Activated CD4-positive, alpha-beta memory T cell treated with anti-CD3 and anti-CD28 coated beads for 36 hours (primary cell): ENCODE measurements at regions not wholly inside any gene's neighbourhood (a gene's known extent, or its start where the extent isn't known, plus 50 kb on each side); places are given as distances from the start of the nearest gene placed in this dataset.

Source experiments
- CTCF ChIA-PET: fragments of 350-600 bp; sonication (Branson Sonifier 250); formaldehyde crosslinking; loops from one replicate; lab custom pipeline; 2021; ENCODE audit warnings: antibody characterized with exemption, inconsistent platforms; lab: Charles Lee
- POLR2A ChIA-PET: fragments of 350-600 bp; sonication (Branson Sonifier 250); formaldehyde crosslinking; loops from one replicate; lab custom pipeline; 2021; ENCODE audit warnings: antibody characterized with exemption; lab: Charles Lee
- DNase-seq: peaks from one replicate; pipeline ENCODE4 v3.0.0-alpha.2; 2020
- H3K27ac Mint-ChIP-seq: one replicate; pipeline ENCODE4 v1.8.0; 2021; ENCODE audit warnings: mixed read lengths
- H3K27me3 Mint-ChIP-seq: one replicate; pipeline ENCODE4 v1.8.0; 2021; ENCODE audit warnings: mixed read lengths
- H3K36me3 Mint-ChIP-seq: one replicate; pipeline ENCODE4 v1.8.0; 2021; ENCODE audit warnings: mixed read lengths
- H3K4me1 Mint-ChIP-seq: one replicate; pipeline ENCODE4 v1.8.0; 2021; ENCODE audit warnings: low read depth, mixed read lengths
- H3K4me3 Mint-ChIP-seq: one replicate; pipeline ENCODE4 v1.8.0; 2021; ENCODE audit warnings: mild to moderate bottlenecking, mixed read lengths
- H3K9me3 Mint-ChIP-seq: one replicate; pipeline ENCODE4 v1.8.0; 2021; ENCODE audit warnings: mixed read lengths
- intact Hi-C: fragments of 100-400 bp; cut with micrococcal nuclease; formaldehyde crosslinking; loops from one replicate; pipeline ENCODE4 v1.15.1; 2023

- no peaks in the 10 kb centered on the region for H3K4me1 Mint-ChIP-seq
- H3K36me3 Mint-ChIP-seq = no peaks in the 10 kb centered on the region
- H3K27me3 Mint-ChIP-seq = peaks cover 1% of the 10 kb centered on the region
- CTCF ChIA-PET = no interaction called here
- H3K9me3 Mint-ChIP-seq = peaks cover 3% of the 10 kb centered on the region
- H3K4me3 Mint-ChIP-seq = no peak overlapping the region
- POLR2A ChIA-PET = no interaction called here
- DNase-seq = no peak
- intact Hi-C loops = no loop called here
- H3K27ac Mint-ChIP-seq = no peak overlapping the region
Observed at GRCh38 chr17:36869856-36870719, 67.2 kb upstream of the LHX1 start.

DNA sequence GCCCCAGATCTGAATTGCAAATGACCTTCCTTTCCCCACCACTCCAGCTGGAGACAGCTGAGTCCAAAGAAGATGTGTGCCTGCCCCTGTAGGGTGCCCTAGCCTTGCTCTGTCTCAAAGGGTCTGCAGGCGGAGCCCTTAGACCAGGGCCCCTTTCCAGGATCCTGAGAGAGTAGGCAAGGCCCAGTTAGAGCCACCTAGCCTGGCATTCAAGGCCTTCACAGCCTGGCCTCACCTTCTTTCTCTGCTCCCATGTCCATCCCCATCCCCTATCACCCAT is 66.6 kb upstream of the LHX1 start:
- no peak for DNase-seq
- no peaks in the 10 kb centered on the region for H3K4me1 Mint-ChIP-seq
- peaks cover 3% of the 10 kb centered on the region for H3K9me3 Mint-ChIP-seq
- CTCF ChIA-PET = no interaction called here
- no peak overlapping the region for H3K4me3 Mint-ChIP-seq
- no peaks in the 10 kb centered on the region for H3K36me3 Mint-ChIP-seq
- POLR2A ChIA-PET = no interaction called here
- H3K27me3 Mint-ChIP-seq = peaks cover 1% of the 10 kb centered on the region
- intact Hi-C loops = no loop called here
- H3K27ac Mint-ChIP-seq = no peak overlapping the region

- ChIA-PET POLR2A (no interaction called here), CTCF (interaction anchor here (0.6 kb wide), 2 partner anchors 566 to 900 kb away, joined by 3 read pairs; no protein-coding TSS in a partner anchor)
- DNase-seq = no peak
- intact Hi-C loops = no loop called here
- H3K27me3 Mint-ChIP-seq = peaks cover 10% of the 10 kb centered on the region
- no peak overlapping the region for H3K27ac Mint-ChIP-seq
- H3K9me3 Mint-ChIP-seq = peaks cover 3% of the 10 kb centered on the region
- peaks cover 5% of the 10 kb centered on the region for H3K4me1 Mint-ChIP-seq
- no peak overlapping the region for H3K4me3 Mint-ChIP-seq
- H3K36me3 Mint-ChIP-seq = no peaks in the 10 kb centered on the region
Observed at GRCh38 chr17:36875698-36876293, 61.5 kb upstream of the LHX1 start.

DNA sequence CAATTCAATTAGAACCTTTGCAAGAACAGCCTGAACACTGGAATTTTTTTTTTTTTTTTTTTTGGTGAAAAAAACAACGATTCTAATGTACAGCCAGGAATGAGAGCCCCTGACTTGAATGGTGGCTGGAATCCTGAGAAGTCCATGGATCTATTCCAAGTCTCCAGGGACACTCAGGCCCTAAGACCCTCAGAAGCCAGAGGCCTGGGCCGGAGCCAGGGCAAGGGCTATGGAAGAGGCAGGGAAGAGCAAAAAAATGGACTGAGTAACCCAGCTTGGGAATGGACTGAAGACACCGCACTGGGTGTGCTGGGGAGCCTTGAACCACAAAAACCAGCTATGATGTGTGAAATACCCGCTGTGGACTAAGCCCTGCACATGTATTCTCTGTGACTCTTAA is 60.3 kb upstream of the LHX1 start:
- ChIA-PET POLR2A (no interaction called here), CTCF (interaction anchor here (1.3 kb wide), 1 partner anchor 170 kb away, joined by 3 read pairs; no protein-coding TSS in a partner anchor)
- peaks cover 14% of the 10 kb centered on the region for H3K27me3 Mint-ChIP-seq
- peaks cover 9% of the 10 kb centered on the region for H3K9me3 Mint-ChIP-seq
- H3K4me3 Mint-ChIP-seq = no peak overlapping the region
- H3K36me3 Mint-ChIP-seq = no peaks in the 10 kb centered on the region
- peaks cover 5% of the 10 kb centered on the region for H3K4me1 Mint-ChIP-seq
- intact Hi-C loops = no loop called here
- no peak for DNase-seq
- H3K27ac Mint-ChIP-seq = no peak overlapping the region

GRCh38 chr17:36877771-36878170 is 59.5 kb upstream of the LHX1 start:
- Mint-ChIP-seq H3K4me1 (peaks cover 5% of the 10 kb centered on the region), H3K9me3 (peaks cover 11% of the 10 kb centered on the region), H3K36me3 (peaks cover 3% of the 10 kb centered on the region), H3K4me3 (no peak overlapping the region), H3K27ac (no peak overlapping the region), H3K27me3 (peaks cover 20% of the 10 kb centered on the region)
- DNase-seq = peak; percentile 22
- intact Hi-C loops = no loop called here
- ChIA-PET POLR2A (no interaction called here), CTCF (interaction anchor here (1.3 kb wide), 1 partner anchor 170 kb away, joined by 3 read pairs; no protein-coding TSS in a partner anchor)

DNA sequence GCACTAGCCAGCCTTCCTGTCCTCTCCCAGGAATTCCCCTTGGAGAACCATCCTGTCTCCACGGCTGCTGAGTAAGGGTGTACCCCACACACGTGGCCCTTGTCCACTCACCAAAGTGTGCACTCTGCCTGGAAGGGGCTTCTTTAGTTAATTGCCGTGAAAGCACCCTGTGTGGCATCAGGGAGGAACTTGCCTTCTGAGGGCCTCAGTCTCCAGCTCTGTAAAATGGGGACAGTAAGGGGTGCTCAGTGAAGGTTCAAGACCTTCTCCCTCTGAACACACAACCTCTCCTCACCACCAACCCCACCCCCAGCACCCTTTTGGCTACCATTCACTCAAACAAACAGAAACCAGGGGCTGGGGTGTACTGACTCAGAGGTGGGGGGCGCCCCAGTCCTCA is 59.1 kb upstream of the LHX1 start:
- Mint-ChIP-seq H3K27me3 (peaks cover 20% of the 10 kb centered on the region), H3K9me3 (peaks cover 11% of the 10 kb centered on the region), H3K36me3 (peaks cover 3% of the 10 kb centered on the region), H3K4me1 (peaks cover 5% of the 10 kb centered on the region), H3K27ac (no peak overlapping the region), H3K4me3 (no peak overlapping the region)
- ChIA-PET POLR2A (no interaction called here), CTCF (no interaction called here)
- intact Hi-C loops = no loop called here
- no peak for DNase-seq

- Mint-ChIP-seq H3K27me3 (peaks cover 22% of the 10 kb centered on the region), H3K4me1 (peaks cover 5% of the 10 kb centered on the region), H3K36me3 (peaks cover 3% of the 10 kb centered on the region), H3K4me3 (no peak overlapping the region), H3K9me3 (peaks cover 11% of the 10 kb centered on the region), H3K27ac (no peak overlapping the region)
- ChIA-PET POLR2A (no interaction called here), CTCF (no interaction called here)
- intact Hi-C loops = no loop called here
- no peak for DNase-seq
Observed at GRCh38 chr17:36879027-36879426, 58.2 kb upstream of the LHX1 start.

DNA sequence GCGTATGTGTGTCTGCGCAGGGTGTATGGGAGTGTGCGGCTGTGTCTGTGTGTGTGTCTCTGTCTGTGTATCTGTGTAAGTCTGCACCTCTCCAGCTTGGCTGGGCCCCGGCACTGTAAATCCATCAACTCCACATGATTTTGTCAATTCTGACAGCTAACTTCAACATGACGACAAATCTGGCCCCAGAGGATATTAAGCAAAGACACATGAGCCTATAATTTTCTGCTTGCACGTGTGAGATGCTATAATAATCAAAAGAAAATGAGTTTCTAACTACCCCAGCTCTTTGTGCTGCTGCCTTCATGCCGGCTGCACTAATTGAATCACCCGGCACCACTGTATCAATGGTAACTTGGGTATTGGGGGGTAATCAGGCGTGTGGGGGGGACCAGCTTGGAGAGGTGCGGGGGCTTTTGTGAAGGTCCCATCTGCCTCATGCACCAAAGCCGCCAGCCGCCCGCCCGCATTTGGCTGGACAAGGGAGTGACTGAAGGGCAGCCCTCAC is 57.6 kb upstream of the LHX1 start:
- H3K4me1 Mint-ChIP-seq = peaks cover 5% of the 10 kb centered on the region
- H3K4me3 Mint-ChIP-seq = no peak overlapping the region
- peaks cover 11% of the 10 kb centered on the region for H3K9me3 Mint-ChIP-seq
- CTCF ChIA-PET = no interaction called here
- intact Hi-C loops = no loop called here
- H3K36me3 Mint-ChIP-seq = peaks cover 3% of the 10 kb centered on the region
- H3K27ac Mint-ChIP-seq = no peak overlapping the region
- H3K27me3 Mint-ChIP-seq = peaks cover 25% of the 10 kb centered on the region
- no peak for DNase-seq
- POLR2A ChIA-PET = no interaction called here

DNA sequence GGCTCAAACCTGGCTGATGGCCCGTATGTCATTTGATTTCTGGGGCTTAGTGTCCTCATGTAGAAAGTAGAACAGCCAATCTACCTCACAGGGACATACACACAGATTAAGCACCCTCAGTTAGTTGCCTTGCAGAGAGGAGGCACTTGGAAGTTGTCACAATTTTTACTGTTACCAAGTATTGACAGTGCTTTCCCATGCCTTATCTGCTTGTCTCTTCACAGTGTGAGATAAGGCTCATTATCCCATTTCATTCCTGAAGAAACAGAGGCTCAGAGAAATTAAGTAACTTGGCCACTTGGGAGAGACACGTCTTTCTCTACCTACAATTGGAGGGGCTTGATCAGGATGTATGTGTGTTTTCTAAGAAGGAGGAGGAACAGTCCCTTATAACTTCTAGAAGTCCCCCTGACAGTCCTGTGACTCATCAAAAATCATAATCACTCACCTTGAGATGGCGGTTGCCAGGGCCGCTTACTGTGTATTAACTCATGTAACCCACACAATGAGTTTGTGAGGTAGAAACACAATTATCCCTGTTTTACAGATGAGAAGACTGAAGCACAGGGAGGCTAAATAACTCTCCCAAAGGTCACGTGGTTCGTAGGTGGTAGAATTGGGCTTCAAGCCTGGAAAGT is 56.9 kb upstream of the LHX1 start:
- peaks cover 11% of the 10 kb centered on the region for H3K9me3 Mint-ChIP-seq
- intact Hi-C loops = no loop called here
- peaks cover 29% of the 10 kb centered on the region for H3K27me3 Mint-ChIP-seq
- peaks cover 5% of the 10 kb centered on the region for H3K4me1 Mint-ChIP-seq
- H3K27ac Mint-ChIP-seq = no peak overlapping the region
- DNase-seq = peak; percentile 38
- H3K4me3 Mint-ChIP-seq = no peak overlapping the region
- CTCF ChIA-PET = no interaction called here
- H3K36me3 Mint-ChIP-seq = peaks cover 3% of the 10 kb centered on the region
- POLR2A ChIA-PET = no interaction called here

- H3K9me3 Mint-ChIP-seq = peaks cover 11% of the 10 kb centered on the region
- no peak overlapping the region for H3K4me3 Mint-ChIP-seq
- ChIA-PET POLR2A (no interaction called here), CTCF (no interaction called here)
- intact Hi-C loops = no loop called here
- H3K27ac Mint-ChIP-seq = no peak overlapping the region
- H3K36me3 Mint-ChIP-seq = peaks cover 3% of the 10 kb centered on the region
- H3K27me3 Mint-ChIP-seq = peaks cover 33% of the 10 kb centered on the region
- no peak for DNase-seq
- H3K4me1 Mint-ChIP-seq = peaks cover 5% of the 10 kb centered on the region
Observed at GRCh38 chr17:36881323-36881722, 56.0 kb upstream of the LHX1 start.

GRCh38 chr17:36884495-36885152 is 52.7 kb upstream of the LHX1 start:
- CTCF ChIA-PET = no interaction called here
- POLR2A ChIA-PET = no interaction called here

DNA sequence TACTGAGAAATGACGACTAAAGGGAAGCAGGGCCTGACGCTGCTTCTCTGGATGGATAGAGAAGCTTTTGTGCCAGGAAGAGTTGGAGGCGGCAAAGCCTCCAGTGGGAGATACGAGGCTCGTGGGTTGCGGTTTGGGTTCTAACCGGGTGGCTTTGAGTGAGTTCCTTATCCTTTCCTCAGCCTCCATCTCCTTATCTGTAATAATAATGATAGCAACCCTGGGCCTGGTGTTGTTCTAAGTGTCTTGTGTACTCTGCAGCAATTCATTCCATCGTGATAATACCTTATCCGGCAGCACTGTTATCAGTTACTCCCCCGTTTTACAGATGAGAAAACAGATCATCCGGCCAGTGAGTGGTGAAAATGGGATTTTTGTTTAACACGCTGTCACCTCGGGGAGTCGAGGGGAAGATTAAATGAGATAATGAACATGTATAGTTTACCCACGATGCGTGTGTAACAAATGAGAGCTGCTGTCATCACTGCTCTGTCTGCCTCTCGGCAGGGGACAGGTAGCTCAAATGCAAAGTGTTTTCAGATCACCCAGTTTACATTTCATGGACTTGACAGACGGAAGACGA is 52.0 kb upstream of the LHX1 start:
- ChIA-PET POLR2A (no interaction called here), CTCF (no interaction called here)
- H3K9me3 Mint-ChIP-seq = peaks cover 11% of the 10 kb centered on the region
- H3K36me3 Mint-ChIP-seq = peaks cover 3% of the 10 kb centered on the region
- peaks cover 38% of the 10 kb centered on the region for H3K27me3 Mint-ChIP-seq
- H3K4me1 Mint-ChIP-seq = no peaks in the 10 kb centered on the region
- DNase-seq = no peak
- intact Hi-C loops = no loop called here
- H3K27ac Mint-ChIP-seq = no peak overlapping the region
- H3K4me3 Mint-ChIP-seq = no peak overlapping the region

More at GRCh38 chr17:36884495-36885152, 52.7 kb upstream of the LHX1 start:
- no peak overlapping the region for H3K27ac Mint-ChIP-seq
- no peaks in the 10 kb centered on the region for H3K4me1 Mint-ChIP-seq
- peaks cover 37% of the 10 kb centered on the region for H3K27me3 Mint-ChIP-seq
- H3K9me3 Mint-ChIP-seq = peaks cover 11% of the 10 kb centered on the region
- no peak overlapping the region for H3K4me3 Mint-ChIP-seq
- H3K36me3 Mint-ChIP-seq = peaks cover 3% of the 10 kb centered on the region
- no peak for DNase-seq
- intact Hi-C loops = no loop called here
